GM21515 (cell line): ENCODE measurements at regions not wholly inside any gene's neighbourhood (a gene's known extent, or its start where the extent isn't known, plus 50 kb on each side); places are given as distances from the start of the nearest gene placed in this dataset.
"Not testable (repeated sequence)": the region's sequence is repeated elsewhere in the genome, so short reads cannot be mapped to it uniquely, and the experiment has no call there.

Experiments used
- ATAC-seq: cut with Tn5 transposase; IDR thresholded peaks from one replicate; pipeline ENCODE4 v1.9.1; 2021; ENCODE audit not compliant: unreplicated experiment

- no peak for ATAC-seq
Measured at GRCh38 chr1:38153778-38154470, 107.3 kb upstream of the POU3F1 start.

- ATAC-seq, result no peak
Measured at GRCh38 chr1:38153066-38153777, 106.6 kb upstream of the POU3F1 start.

- ATAC-seq, result no peak
Measured at GRCh38 chr1:38152351-38153065, 105.9 kb upstream of the POU3F1 start.

GRCh38 chr1:38151399-38151798 lies 104.8 kb upstream of the POU3F1 start:
- ATAC-seq, result no peak

GRCh38 chr1:38146079-38146478 lies 99.5 kb upstream of the POU3F1 start:
- not testable (repeated sequence) for ATAC-seq

GRCh38 chr1:38142606-38143005 lies 96.0 kb upstream of the POU3F1 start:
- no peak for ATAC-seq

GRCh38 chr1:38141483-38141882 lies 94.9 kb upstream of the POU3F1 start:
- no peak for ATAC-seq

- no peak for ATAC-seq
Measured at GRCh38 chr1:38139738-38140487, 93.3 kb upstream of the POU3F1 start.

- no peak for ATAC-seq
Measured at GRCh38 chr1:38138498-38139233, 92.1 kb upstream of the POU3F1 start.

- ATAC-seq, result no peak
Measured at GRCh38 chr1:38137164-38137563, 90.6 kb upstream of the POU3F1 start.

GRCh38 chr1:38135625-38136414 lies 89.2 kb upstream of the POU3F1 start:
- ATAC-seq, result no peak

- ATAC-seq, result no peak
Measured at GRCh38 chr1:38134294-38134755, 87.7 kb upstream of the POU3F1 start.

- ATAC-seq, result no peak
Measured at GRCh38 chr1:38133756-38134155, 87.2 kb upstream of the POU3F1 start.

- no peak for ATAC-seq
Measured at GRCh38 chr1:38133304-38133703, 86.7 kb upstream of the POU3F1 start.

GRCh38 chr1:38132681-38133080 lies 86.1 kb upstream of the POU3F1 start:
- ATAC-seq, result no peak

- no peak for ATAC-seq
Measured at GRCh38 chr1:38131024-38131585, 84.5 kb upstream of the POU3F1 start.

GRCh38 chr1:38129971-38130370 lies 83.4 kb upstream of the POU3F1 start:
- no peak for ATAC-seq

GRCh38 chr1:38129473-38129872 lies 82.9 kb upstream of the POU3F1 start:
- no peak for ATAC-seq

- ATAC-seq, result no peak
Measured at GRCh38 chr1:38128926-38129453, 82.4 kb upstream of the POU3F1 start.
